ENCODE measurements at regions not wholly inside any gene's neighbourhood (a gene's known extent, or its start where the extent isn't known, plus 50 kb on each side); places are given as distances from the start of the nearest gene placed in this dataset.
"Not testable (repeated sequence)": the region's sequence is repeated elsewhere in the genome, so short reads cannot be mapped to it uniquely, and the experiment has no call there.

- not testable (repeated sequence) for ATAC-seq (ENCODE audit: low read depth)
These were observed 257.6 kb upstream of the NOTCH2NLA start for GRCh38 chr1:146486300-146487014.

GRCh38 chr1:146484195-146484594 is 255.4 kb upstream of the NOTCH2NLA start:
- H3K36me3 ChIP-seq (replicated peaks in 1 of 2; ENCODE audit: control extremely low read depth in 1 of 2, control insufficient read depth in 1 of 2, extremely low read depth in 1 of 2, insufficient read depth in 2 of 2, low read length in 1 of 2); H4K20me1 ChIP-seq (ENCODE audit: control insufficient read depth, insufficient read depth, low read length, poor library complexity, severe bottlenecking); H2AFZ ChIP-seq (ENCODE audit: insufficient read depth, low read depth, low read length, poor library complexity, severe bottlenecking); H3K4me1 Mint-ChIP-seq; H3K79me2 ChIP-seq (ENCODE audit: control insufficient read depth, insufficient read depth, low read length); H3K4me2 ChIP-seq (replicated peaks; ENCODE audit: low read depth, low read length, poor library complexity, severe bottlenecking); H3K9me3 ChIP-seq (ENCODE audit: control extremely low read depth in 1 of 3, control insufficient read depth in 2 of 3, insufficient read depth in 1 of 3, low read length in 2 of 3); H3K9ac ChIP-seq (ENCODE audit: low read length); POLR2A ChIA-PET; DNase-seq; H3K4me3 ChIP-seq (ENCODE audit: control extremely low read depth in 1 of 5, extremely low read depth in 1 of 5, insufficient read depth in 1 of 5, low read depth in 2 of 5, low read length in 4 of 5); H3K27me3 Mint-ChIP-seq; H3K27me3 ChIP-seq (replicated peaks in 1 of 4; ENCODE audit: control extremely low read depth in 1 of 4, control insufficient read depth in 3 of 4, insufficient read depth in 4 of 4, low read length in 3 of 4); intact Hi-C loops (cut with micrococcal nuclease); H3K4me1 ChIP-seq (ENCODE audit: control insufficient read depth in 2 of 2, insufficient read depth in 2 of 2, low read length in 2 of 2); ATAC-seq (ENCODE audit: low read depth); H3K4me3 Mint-ChIP-seq; H3K9me3 Mint-ChIP-seq (ENCODE audit: insufficient read depth); H3K27ac ChIP-seq (ENCODE audit: low read length in 2 of 2); CTCF ChIA-PET; H3K27ac Mint-ChIP-seq: not testable (repeated sequence)
- no CpG with 5 or more reads among the region's 2 CpGs for WGBS (ENCODE audit: insufficient coverage)

More at GRCh38 chr1:146486300-146487014, 257.6 kb upstream of the NOTCH2NLA start:
- H4K20me1 ChIP-seq (ENCODE audit: control insufficient read depth, insufficient read depth, low read length, poor library complexity, severe bottlenecking); CTCF ChIA-PET; H3K9ac ChIP-seq (ENCODE audit: low read length); H3K36me3 ChIP-seq (replicated peaks in 1 of 2; ENCODE audit: control extremely low read depth in 1 of 2, control insufficient read depth in 1 of 2, extremely low read depth in 1 of 2, insufficient read depth in 2 of 2, low read length in 1 of 2); H3K9me3 ChIP-seq (ENCODE audit: control extremely low read depth in 1 of 3, control insufficient read depth in 2 of 3, insufficient read depth in 1 of 3, low read length in 2 of 3); H3K9me3 Mint-ChIP-seq (ENCODE audit: insufficient read depth); intact Hi-C loops (cut with micrococcal nuclease); H3K4me2 ChIP-seq (replicated peaks; ENCODE audit: low read depth, low read length, poor library complexity, severe bottlenecking); H3K4me1 Mint-ChIP-seq; H3K27me3 Mint-ChIP-seq; H3K27me3 ChIP-seq (replicated peaks in 1 of 4; ENCODE audit: control extremely low read depth in 1 of 4, control insufficient read depth in 3 of 4, insufficient read depth in 4 of 4, low read length in 3 of 4); H3K4me3 Mint-ChIP-seq; H3K79me2 ChIP-seq (ENCODE audit: control insufficient read depth, insufficient read depth, low read length); H3K27ac Mint-ChIP-seq; H3K27ac ChIP-seq (ENCODE audit: low read length in 2 of 2); POLR2A ChIA-PET; H3K4me1 ChIP-seq (ENCODE audit: control insufficient read depth in 2 of 2, insufficient read depth in 2 of 2, low read length in 2 of 2): not testable (repeated sequence)
- Histone ChIP-seq H3K4me3 (ENCODE audit: control extremely low read depth in 1 of 5, extremely low read depth in 1 of 5, insufficient read depth in 1 of 5, low read depth in 2 of 5, low read length in 4 of 5) (peak overlapping the region in 1 of 5 experiments; percentile 25), H2AFZ (ENCODE audit: insufficient read depth, low read depth, low read length, poor library complexity, severe bottlenecking) (peak overlapping the region; percentile 33)
- DNase-seq: peak; percentile 2
- WGBS (ENCODE audit: insufficient coverage): no CpG with 5 or more reads among the region's 35 CpGs

- CTCF ChIA-PET; H3K9me3 Mint-ChIP-seq (ENCODE audit: insufficient read depth); H3K4me2 ChIP-seq (replicated peaks; ENCODE audit: low read depth, low read length, poor library complexity, severe bottlenecking); H2AFZ ChIP-seq (ENCODE audit: insufficient read depth, low read depth, low read length, poor library complexity, severe bottlenecking); H3K36me3 ChIP-seq (replicated peaks in 1 of 2; ENCODE audit: control extremely low read depth in 1 of 2, control insufficient read depth in 1 of 2, extremely low read depth in 1 of 2, insufficient read depth in 2 of 2, low read length in 1 of 2); H3K27ac ChIP-seq (ENCODE audit: low read length in 2 of 2); H3K4me1 Mint-ChIP-seq; ATAC-seq (ENCODE audit: low read depth); DNase-seq; H3K79me2 ChIP-seq (ENCODE audit: control insufficient read depth, insufficient read depth, low read length); H4K20me1 ChIP-seq (ENCODE audit: control insufficient read depth, insufficient read depth, low read length, poor library complexity, severe bottlenecking); H3K4me1 ChIP-seq (ENCODE audit: control insufficient read depth in 2 of 2, insufficient read depth in 2 of 2, low read length in 2 of 2); H3K9me3 ChIP-seq (ENCODE audit: control extremely low read depth in 1 of 3, control insufficient read depth in 2 of 3, insufficient read depth in 1 of 3, low read length in 2 of 3); H3K4me3 Mint-ChIP-seq; H3K4me3 ChIP-seq (ENCODE audit: control extremely low read depth in 1 of 5, extremely low read depth in 1 of 5, insufficient read depth in 1 of 5, low read depth in 2 of 5, low read length in 4 of 5); H3K27ac Mint-ChIP-seq; H3K27me3 Mint-ChIP-seq; H3K27me3 ChIP-seq (replicated peaks in 1 of 4; ENCODE audit: control extremely low read depth in 1 of 4, control insufficient read depth in 3 of 4, insufficient read depth in 4 of 4, low read length in 3 of 4); intact Hi-C loops (cut with micrococcal nuclease); H3K9ac ChIP-seq (ENCODE audit: low read length); POLR2A ChIA-PET: not testable (repeated sequence)
- WGBS (ENCODE audit: insufficient coverage): no CpG with 5 or more reads among the region's 2 CpGs
These were observed 250.4 kb upstream of the NOTCH2NLA start for GRCh38 chr1:146479188-146479587.

Data from B cell (primary cell).